ENCODE measurements at regions not wholly inside any gene's neighbourhood (a gene's known extent, or its start where the extent isn't known, plus 50 kb on each side); places are given as distances from the start of the nearest gene placed in this dataset.
A peak's percentile ranks its signal among the peaks of the same experiment; 100 is the strongest.

- in situ Hi-C loops (cut with MboI) (no loop called here), intact Hi-C loops (cut with micrococcal nuclease) (no loop called here)
- no peak for DNase-seq (ENCODE audit: extremely low read depth in 1 of 4, low spot score in 3 of 4)
- H3K4me1 ChIP-seq (replicated peaks in 1 of 2; ENCODE audit: control insufficient read depth in 2 of 2, insufficient read depth in 2 of 2, low read length in 2 of 2): peaks cover 0 to 16% of the 10 kb centered on the region in 2 experiments; a peak in 3 of 5 replicates
- H3K36me3 ChIP-seq (ENCODE audit: control insufficient read depth, insufficient read depth, low read length): no peaks in the 10 kb centered on the region
- no peak overlapping the region for H3K4me2 ChIP-seq (ENCODE audit: insufficient read depth, low read length)
- TF ChIP-seq CBFA2T3 (IDR thresholded peaks at IDR 0.05): 0 out of 2 replicates have a peak, but pooled peaks have one; percentile 28
- peak; percentile 72 for TF ChIP-seq TCF3 (CRISPR knock-in tag; IDR thresholded peaks at IDR 0.05)
- no peak for TF ChIP-seq RBM34 (IDR thresholded peaks at IDR 0.05; ENCODE audit: borderline replicate concordance, insufficient read depth, low read length)
- no peak for TF ChIP-seq E2F1 (CRISPR knock-in tag; IDR thresholded peaks at IDR 0.05)
- no peak for TF ChIP-seq ZNF586 (CRISPR knock-in tag; conservative IDR thresholded peaks at IDR 0.05)
- TF ChIP-seq ZNF316 (IDR thresholded peaks at IDR 0.05): no peak
- TF ChIP-seq EP400 (IDR thresholded peaks at IDR 0.05): 0 out of 2 replicates have a peak, but pooled peaks have one; percentile 9
- TF ChIP-seq ZNF407 (IDR thresholded peaks at IDR 0.05; ENCODE audit: low read depth): no peak
- no peak for TF ChIP-seq SNIP1 (IDR thresholded peaks at IDR 0.05; ENCODE audit: low read depth)
- TF ChIP-seq ELF1 (tag; IDR thresholded peaks at IDR 0.05): no peak
- no peaks in the 10 kb centered on the region for H3K9me1 ChIP-seq (ENCODE audit: control insufficient read depth, insufficient read depth, low read length)
- POLR2A ChIA-PET: no interaction called here
- CTCF ChIA-PET (ENCODE audit: low intra/inter-chr PET ratio): no interaction called here
- H3K9me3 ChIP-seq (replicated peaks; ENCODE audit: control insufficient read depth, insufficient read depth, low read depth, low read length): no peaks in the 10 kb centered on the region
- H3K9ac ChIP-seq (ENCODE audit: insufficient read depth in 1 of 2, low read depth in 2 of 2, low read length in 2 of 2): no peak overlapping the region
- no TSS peak for BruUV-seq (replicated peaks)
- no peaks in the 10 kb centered on the region; a peak in 1 of 5 replicates for H3K27me3 ChIP-seq (ENCODE audit: control insufficient read depth in 2 of 2, insufficient read depth in 2 of 2, low read length in 2 of 2)
- H3K4me3 ChIP-seq: no peak overlapping the region
- no peaks in the 10 kb centered on the region for H4K20me1 ChIP-seq (replicated peaks; ENCODE audit: control insufficient read depth, insufficient read depth, low read length)
- no peaks in the 10 kb centered on the region for H3K79me2 ChIP-seq (ENCODE audit: control insufficient read depth, insufficient read depth, low read length)
- no peak for FAIRE-seq
- H2AFZ ChIP-seq (ENCODE audit: low read depth, low read length): no peak overlapping the region
- no peak overlapping the region for H3K27ac ChIP-seq (ENCODE audit: extremely low read depth, low read depth, low read length)
- ATAC-seq: no peak
Observed at GRCh38 chr7:116337800-116338199, 127.5 kb downstream of the TES start.

All from K562 (cell line).